ENCODE measurements at regions not wholly inside any gene's neighbourhood (a gene's known extent, or its start where the extent isn't known, plus 50 kb on each side); places are given as distances from the start of the nearest gene placed in this dataset.
A peak's percentile ranks its signal among the peaks of the same experiment; 100 is the strongest.

DNA sequence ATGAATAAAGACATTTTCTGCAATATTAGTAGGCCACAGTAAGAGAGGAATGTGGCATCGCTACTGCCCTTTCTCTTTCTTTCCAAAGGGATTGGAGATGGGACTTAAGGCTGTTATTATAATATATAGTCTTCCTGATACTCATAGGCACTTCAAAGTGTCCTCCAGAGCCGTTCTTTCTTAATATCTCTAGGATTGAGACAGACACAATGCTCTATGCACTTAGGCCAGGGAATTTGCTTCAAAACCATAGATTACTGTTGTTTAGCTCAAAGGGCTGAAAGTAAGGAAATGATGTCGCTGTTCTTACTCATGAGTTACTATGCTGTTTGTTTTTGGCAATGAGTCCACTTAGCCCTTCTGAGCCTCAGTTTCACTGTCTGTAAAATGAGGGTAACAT, 590.5 kb downstream of the CDH11 start:
- Histone ChIP-seq H3K36me3 (ENCODE audit: control insufficient read depth, insufficient read depth, low read length) (no peaks in the 10 kb centered on the region), H3K27me3 (ENCODE audit: control insufficient read depth, insufficient read depth, low read length) (no peaks in the 10 kb centered on the region), H3K4me3 (ENCODE audit: low read depth, low read length) (no peak overlapping the region)
- DNase-seq (ENCODE audit: low read depth) = peak; percentile 40
- no peak for FAIRE-seq
- TF ChIP-seq, protein P1, sequence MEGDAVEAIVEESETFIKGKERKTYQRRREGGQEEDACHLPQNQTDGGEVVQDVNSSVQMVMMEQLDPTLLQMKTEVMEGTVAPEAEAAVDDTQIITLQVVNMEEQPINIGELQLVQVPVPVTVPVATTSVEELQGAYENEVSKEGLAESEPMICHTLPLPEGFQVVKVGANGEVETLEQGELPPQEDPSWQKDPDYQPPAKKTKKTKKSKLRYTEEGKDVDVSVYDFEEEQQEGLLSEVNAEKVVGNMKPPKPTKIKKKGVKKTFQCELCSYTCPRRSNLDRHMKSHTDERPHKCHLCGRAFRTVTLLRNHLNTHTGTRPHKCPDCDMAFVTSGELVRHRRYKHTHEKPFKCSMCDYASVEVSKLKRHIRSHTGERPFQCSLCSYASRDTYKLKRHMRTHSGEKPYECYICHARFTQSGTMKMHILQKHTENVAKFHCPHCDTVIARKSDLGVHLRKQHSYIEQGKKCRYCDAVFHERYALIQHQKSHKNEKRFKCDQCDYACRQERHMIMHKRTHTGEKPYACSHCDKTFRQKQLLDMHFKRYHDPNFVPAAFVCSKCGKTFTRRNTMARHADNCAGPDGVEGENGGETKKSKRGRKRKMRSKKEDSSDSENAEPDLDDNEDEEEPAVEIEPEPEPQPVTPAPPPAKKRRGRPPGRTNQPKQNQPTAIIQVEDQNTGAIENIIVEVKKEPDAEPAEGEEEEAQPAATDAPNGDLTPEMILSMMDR (IDR thresholded peaks at IDR 0.05; ENCODE audit: insufficient read depth, low read length, severe bottlenecking) = no peak

DNA sequence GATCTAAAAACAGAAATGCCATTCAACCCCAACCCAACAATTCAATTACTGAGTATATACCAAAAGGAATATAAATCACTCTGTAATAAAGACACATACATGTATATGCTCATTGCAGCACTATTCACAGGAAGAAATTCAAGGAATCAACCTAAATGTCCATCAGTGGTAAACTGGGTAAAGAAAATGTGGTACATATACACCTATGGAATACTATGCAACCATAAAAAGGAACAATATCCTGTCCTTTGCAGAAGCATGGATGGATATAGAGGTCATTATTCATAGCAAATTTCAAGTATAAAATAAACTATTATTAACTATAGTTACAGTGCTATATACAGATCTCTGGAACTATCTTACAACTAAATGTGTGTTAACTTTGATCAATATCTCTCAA, 599.3 kb downstream of the CDH11 start:
- no peaks in the 10 kb centered on the region for H3K27me3 ChIP-seq (ENCODE audit: control insufficient read depth, insufficient read depth, low read length)
- H3K4me3 ChIP-seq (ENCODE audit: low read depth, low read length) = no peak overlapping the region
- H3K36me3 ChIP-seq (ENCODE audit: control insufficient read depth, insufficient read depth, low read length) = no peaks in the 10 kb centered on the region
- DNase-seq (ENCODE audit: low read depth) (no peak), FAIRE-seq (no peak)
- TF ChIP-seq, protein P1 (IDR thresholded peaks at IDR 0.05; ENCODE audit: insufficient read depth, low read length, severe bottlenecking) = no peak

DNA sequence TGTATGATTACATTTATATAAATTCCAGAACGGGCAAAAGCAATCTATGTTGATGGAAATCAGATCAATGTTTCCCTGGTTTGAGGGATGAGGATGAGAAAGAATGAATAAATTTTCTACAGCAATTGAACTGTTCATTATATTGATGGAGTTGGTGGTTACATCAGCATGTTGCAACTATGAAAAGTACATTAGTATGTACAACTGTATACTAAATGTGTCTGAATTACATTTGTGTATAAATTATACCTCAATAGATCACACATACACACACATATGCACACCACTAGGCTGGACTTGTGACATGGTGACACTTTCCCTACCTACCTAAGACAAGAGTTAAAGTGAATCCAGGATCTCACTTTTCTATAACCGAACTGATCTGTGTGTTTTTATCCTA, 608.0 kb downstream of the CDH11 start:
- Histone ChIP-seq H3K4me3 (ENCODE audit: low read depth, low read length) (no peak overlapping the region), H3K27me3 (ENCODE audit: control insufficient read depth, insufficient read depth, low read length) (no peaks in the 10 kb centered on the region), H3K36me3 (ENCODE audit: control insufficient read depth, insufficient read depth, low read length) (no peaks in the 10 kb centered on the region)
- TF ChIP-seq, protein P1 (IDR thresholded peaks at IDR 0.05; ENCODE audit: insufficient read depth, low read length, severe bottlenecking) = no peak
- FAIRE-seq = no peak
- DNase-seq (ENCODE audit: low read depth) = no peak

DNA sequence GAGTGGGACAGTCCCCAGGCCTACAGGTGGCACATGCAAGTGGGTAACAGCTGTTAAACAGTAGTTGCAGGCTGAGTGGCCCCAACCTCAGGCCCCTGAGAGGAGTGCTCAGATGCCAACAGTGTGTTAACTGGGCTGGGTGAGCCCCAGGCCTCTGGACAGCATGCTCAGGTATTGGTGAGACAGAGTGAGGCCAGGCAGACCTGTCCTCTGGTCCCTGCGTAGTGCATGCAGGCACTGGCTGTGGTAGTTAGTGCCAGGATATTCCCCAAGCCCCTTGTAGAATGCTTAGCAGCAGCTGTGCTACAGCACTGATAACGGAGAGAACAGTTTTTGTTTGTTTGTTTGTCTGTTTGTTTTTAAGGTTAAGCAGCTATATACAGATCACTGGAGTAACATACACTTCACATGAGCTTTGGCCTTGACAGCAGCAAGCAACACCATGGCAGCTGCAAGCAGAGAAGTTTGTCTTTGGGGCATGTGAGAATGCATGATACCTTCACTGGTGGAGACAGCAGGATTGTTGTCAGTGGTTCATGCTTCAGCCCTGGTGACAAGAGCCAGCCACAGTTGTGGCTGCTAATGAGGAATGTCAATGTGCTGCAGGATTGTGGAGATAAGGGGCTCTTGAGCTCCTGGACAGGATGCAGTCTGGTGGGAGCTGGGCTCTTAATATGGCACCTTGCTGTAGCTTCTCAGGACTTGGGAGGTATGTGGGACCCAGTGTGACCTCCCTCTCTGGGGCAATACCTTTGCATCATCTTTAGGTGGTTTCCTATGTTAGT, 614.4 kb downstream of the CDH11 start:
- H3K36me3 ChIP-seq (ENCODE audit: control insufficient read depth, insufficient read depth, low read length) = no peaks in the 10 kb centered on the region
- FAIRE-seq = peak; percentile 87
- TF ChIP-seq, protein P1 (IDR thresholded peaks at IDR 0.05; ENCODE audit: insufficient read depth, low read length, severe bottlenecking) = no peak
- no peak overlapping the region for H3K4me3 ChIP-seq (ENCODE audit: low read depth, low read length)
- H3K27me3 ChIP-seq (ENCODE audit: control insufficient read depth, insufficient read depth, low read length) = peaks cover 2% of the 10 kb centered on the region
- DNase-seq (ENCODE audit: low read depth) = no peak

DNA sequence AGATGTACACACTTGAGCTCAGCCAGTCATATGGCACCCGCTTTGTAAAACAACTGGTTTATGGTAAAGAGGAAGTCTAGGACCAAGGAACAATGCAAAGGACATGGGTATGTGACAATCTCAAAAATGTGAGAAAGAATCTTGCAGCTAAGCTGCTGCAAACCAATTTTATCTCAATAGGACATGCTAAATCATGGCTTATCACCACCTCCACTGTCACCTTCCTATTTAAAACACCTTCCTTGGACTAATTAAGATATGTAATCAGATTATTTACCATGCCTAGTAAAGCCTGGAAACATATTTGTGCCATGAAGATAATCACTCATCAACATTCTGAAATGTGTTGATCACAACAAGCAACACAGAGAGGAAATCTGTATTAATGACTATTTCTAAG, 622.7 kb downstream of the CDH11 start:
- H3K36me3 ChIP-seq (ENCODE audit: control insufficient read depth, insufficient read depth, low read length) = no peaks in the 10 kb centered on the region
- no peak for FAIRE-seq

More for the DNA sequence above, 622.7 kb downstream of the CDH11 start:
- no peak for DNase-seq (ENCODE audit: low read depth)
- no peak overlapping the region for H3K4me3 ChIP-seq (ENCODE audit: low read depth, low read length)
- TF ChIP-seq, protein P1 (IDR thresholded peaks at IDR 0.05; ENCODE audit: insufficient read depth, low read length, severe bottlenecking) = no peak
- no peaks in the 10 kb centered on the region for H3K27me3 ChIP-seq (ENCODE audit: control insufficient read depth, insufficient read depth, low read length)

Data from bronchial epithelial cell (primary cell).